Neural cell (in vitro differentiated cells): ENCODE measurements at regions not wholly inside any gene's neighbourhood (a gene's known extent, or its start where the extent isn't known, plus 50 kb on each side); places are given as distances from the start of the nearest gene placed in this dataset.

Source experiments
- H2AFZ ChIP-seq: fragments of 200-600, 300-800 bp; sonication (generic), shearing (Covaris generic); 2 replicates; pipeline ENCODE4 v1.6.0; 2014; ENCODE audit warnings: low read depth, mild to moderate bottlenecking, antibody characterized with exemption, low read length, moderate library complexity
- H3F3A ChIP-seq: fragments of 200-600 bp; shearing (Covaris generic); 2 replicates; pipeline ENCODE4 v1.6.1; 2016; ENCODE audit warnings: mild to moderate bottlenecking, moderate library complexity, mixed read lengths, antibody characterized with exemption, low read length; ENCODE audit not compliant: insufficient read depth, poor library complexity, severe bottlenecking
- H3K27ac ChIP-seq: fragments of 200-600, 300-800 bp; sonication (generic), shearing (Covaris generic); 2 replicates; pipeline ENCODE4 v1.5.1; 2014; ENCODE audit warnings: mild to moderate bottlenecking, low read length, moderate library complexity
- H3K27me3 ChIP-seq: fragments of 300-800, 200-600 bp; sonication (generic), shearing (Covaris generic); 2 replicates; pipeline ENCODE4 v1.6.0; 2014; ENCODE audit warnings: mild to moderate bottlenecking, low read depth, low read length, moderate library complexity; ENCODE audit not compliant: insufficient read depth
- H3K36me3 ChIP-seq: fragments of 300-800, 200-600 bp; sonication (generic), shearing (Covaris generic); 2 replicates; pipeline ENCODE4 v1.5.1; 2014; ENCODE audit warnings: mild to moderate bottlenecking, antibody characterized with exemption, low read length, moderate library complexity; ENCODE audit not compliant: insufficient read depth
- H3K4me2 ChIP-seq: fragments of 300-800, 200-600 bp; sonication (generic), shearing (Covaris generic); 2 replicates; pipeline ENCODE4 v1.6.0; 2014; ENCODE audit warnings: mild to moderate bottlenecking, low read length
- H3K4me3 ChIP-seq: fragments of 300-800, 200-600 bp; sonication (generic), shearing (Covaris generic); 2 replicates; pipeline ENCODE4 v1.5.1; 2014; ENCODE audit warnings: mild to moderate bottlenecking, low read length, moderate library complexity
- H3K79me2 ChIP-seq: fragments of 200-600 bp; shearing (Covaris generic); replicated peaks from 2 replicates; pipeline ENCODE4 v1.6.0; 2014; ENCODE audit warnings: mild to moderate bottlenecking, low read length, moderate library complexity; ENCODE audit not compliant: insufficient read depth
- H3K9ac ChIP-seq: fragments of 300-800, 200-600 bp; sonication (generic), shearing (Covaris generic); 2 replicates; pipeline ENCODE4 v1.6.1; 2016; ENCODE audit warnings: mild to moderate bottlenecking, low read length, mixed read lengths
- H3K9me2 ChIP-seq: fragments of 200-600 bp; shearing (Covaris generic); 2 replicates; pipeline ENCODE4 v1.6.1; 2016; ENCODE audit warnings: mild to moderate bottlenecking, low read length, mixed read lengths; ENCODE audit not compliant: insufficient read depth
- H3K9me3 ChIP-seq: fragments of 200-600, 300-800 bp; sonication (generic), shearing (Covaris generic); 2 replicates; pipeline ENCODE4 v1.6.1; 2016; ENCODE audit warnings: mild to moderate bottlenecking, mixed run types, low read length, moderate library complexity, mixed read lengths
- H4K20me1 ChIP-seq: fragments of 200-600 bp; shearing (Covaris generic); 2 replicates; pipeline ENCODE4 v1.6.1; 2016; ENCODE audit warnings: mild to moderate bottlenecking, mixed run types; ENCODE audit not compliant: insufficient read depth
- EP300 ChIP-seq: fragments of 450-650 bp; conservative IDR thresholded peaks from 2 replicates; pipeline ENCODE4 v1.6.1; 2014; ENCODE audit warnings: antibody characterized with exemption, mild to moderate bottlenecking, moderate library complexity; ENCODE audit not compliant: poor library complexity, severe bottlenecking
- EZH2 ChIP-seq: fragments of 200-600, 300-800 bp; shearing (Covaris generic), sonication (generic); IDR thresholded peaks from 2 replicates; pipeline ENCODE4 v1.6.1; 2014; ENCODE audit warnings: antibody characterized with exemption, low read length, borderline replicate concordance, mild to moderate bottlenecking; ENCODE audit not compliant: insufficient read depth, poor library complexity, severe bottlenecking
- MXI1 ChIP-seq: fragments of 450-650 bp; conservative IDR thresholded peaks from 2 replicates; pipeline ENCODE4 v1.6.1; 2014; ENCODE audit warnings: antibody characterized with exemption, mild to moderate bottlenecking; ENCODE audit not compliant: poor library complexity, severe bottlenecking
- POLR2AphosphoS5 ChIP-seq: IDR thresholded peaks from 2 replicates; pipeline ENCODE4 v1.6.1; 2012
- RAD21 ChIP-seq: fragments of 450-650 bp; conservative IDR thresholded peaks from 2 replicates; pipeline ENCODE4 v1.6.1; 2014; ENCODE audit warnings: antibody characterized with exemption, mild to moderate bottlenecking, moderate library complexity
- SMC3 ChIP-seq: fragments of 450-650 bp; conservative IDR thresholded peaks from 2 replicates; pipeline ENCODE4 v1.6.1; 2014; ENCODE audit warnings: antibody characterized with exemption, mild to moderate bottlenecking, moderate library complexity; ENCODE audit not compliant: poor library complexity
- TAF1 ChIP-seq: IDR thresholded peaks from 2 replicates; pipeline ENCODE4 v1.6.1; 2012; ENCODE audit warnings: low read depth
- TF ChIP-seq, protein P1 (sequence below): fragments of 450-650 bp; IDR thresholded peaks from 2 replicates; pipeline ENCODE4 v1.5.1; 2014; ENCODE audit warnings: antibody characterized with exemption, mild to moderate bottlenecking, moderate library complexity; ENCODE audit not compliant: poor library complexity, severe bottlenecking
- TF ChIP-seq, protein P2 (sequence below): IDR thresholded peaks from 2 replicates; pipeline ENCODE4 v1.6.1; 2012; ENCODE audit warnings: borderline replicate concordance

DNA sequence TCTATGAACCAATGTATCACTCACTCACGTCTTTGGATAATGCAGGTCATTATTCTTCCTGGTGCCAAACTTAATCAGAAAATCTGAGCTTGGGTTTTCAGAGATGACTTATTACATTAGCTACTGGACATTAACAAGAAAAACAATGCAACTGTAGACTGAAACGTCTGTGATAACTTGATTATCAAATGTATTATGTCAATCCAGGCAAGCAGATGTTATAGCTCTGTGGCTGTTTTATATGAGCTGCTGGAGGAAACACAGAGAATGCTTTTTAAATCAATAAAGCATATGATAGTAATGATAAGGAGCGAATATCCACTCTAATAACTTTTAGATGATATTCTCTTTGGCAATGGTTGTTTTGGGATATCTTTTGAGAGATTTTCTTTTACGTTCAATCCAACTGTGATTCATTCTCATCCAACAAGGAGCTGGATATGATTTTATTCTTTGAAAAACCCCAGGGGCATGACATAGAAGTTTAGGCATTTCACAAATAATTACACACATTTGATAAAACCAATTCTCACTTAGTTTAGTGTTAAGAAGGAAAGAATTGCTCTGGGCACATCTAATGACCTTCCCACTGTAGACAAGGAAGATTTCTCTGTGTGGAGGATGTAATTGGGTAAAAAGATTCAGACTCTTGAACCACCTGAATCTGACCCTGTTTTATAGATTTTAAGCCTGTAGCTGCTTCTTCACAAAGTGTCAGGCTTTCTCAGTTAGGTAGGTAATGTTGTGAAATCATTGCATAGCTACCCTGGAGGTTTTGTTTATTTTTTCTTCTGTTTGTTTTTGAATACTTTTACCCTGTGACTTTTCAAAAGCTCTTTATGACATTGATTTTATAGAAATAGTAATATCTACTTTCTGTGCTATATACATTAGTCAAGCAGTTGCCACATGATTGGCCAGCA is 1124.7 kb downstream of the DNAJB9 start:
- no peaks in the 10 kb centered on the region for H4K20me1 ChIP-seq
- no peaks in the 10 kb centered on the region for H3K27me3 ChIP-seq
- H3K9me3 ChIP-seq = no peaks in the 10 kb centered on the region
- H3F3A ChIP-seq = no peaks in the 10 kb centered on the region
- H3K27ac ChIP-seq = no peak overlapping the region
- H3K79me2 ChIP-seq = no peaks in the 10 kb centered on the region
- H3K9me2 ChIP-seq = no peaks in the 10 kb centered on the region
- no peak overlapping the region for H2AFZ ChIP-seq
- H3K4me3 ChIP-seq = no peak overlapping the region
- TF ChIP-seq, protein P1, sequence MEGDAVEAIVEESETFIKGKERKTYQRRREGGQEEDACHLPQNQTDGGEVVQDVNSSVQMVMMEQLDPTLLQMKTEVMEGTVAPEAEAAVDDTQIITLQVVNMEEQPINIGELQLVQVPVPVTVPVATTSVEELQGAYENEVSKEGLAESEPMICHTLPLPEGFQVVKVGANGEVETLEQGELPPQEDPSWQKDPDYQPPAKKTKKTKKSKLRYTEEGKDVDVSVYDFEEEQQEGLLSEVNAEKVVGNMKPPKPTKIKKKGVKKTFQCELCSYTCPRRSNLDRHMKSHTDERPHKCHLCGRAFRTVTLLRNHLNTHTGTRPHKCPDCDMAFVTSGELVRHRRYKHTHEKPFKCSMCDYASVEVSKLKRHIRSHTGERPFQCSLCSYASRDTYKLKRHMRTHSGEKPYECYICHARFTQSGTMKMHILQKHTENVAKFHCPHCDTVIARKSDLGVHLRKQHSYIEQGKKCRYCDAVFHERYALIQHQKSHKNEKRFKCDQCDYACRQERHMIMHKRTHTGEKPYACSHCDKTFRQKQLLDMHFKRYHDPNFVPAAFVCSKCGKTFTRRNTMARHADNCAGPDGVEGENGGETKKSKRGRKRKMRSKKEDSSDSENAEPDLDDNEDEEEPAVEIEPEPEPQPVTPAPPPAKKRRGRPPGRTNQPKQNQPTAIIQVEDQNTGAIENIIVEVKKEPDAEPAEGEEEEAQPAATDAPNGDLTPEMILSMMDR = no peak
- no peak overlapping the region for H3K9ac ChIP-seq
- H3K4me2 ChIP-seq = no peak overlapping the region
- H3K36me3 ChIP-seq = no peaks in the 10 kb centered on the region

GRCh38 chr7:109695419-109695818 is 1125.7 kb downstream of the DNAJB9 start:
- H4K20me1 ChIP-seq = no peaks in the 10 kb centered on the region
- H3K9me2 ChIP-seq = no peaks in the 10 kb centered on the region
- H3K9ac ChIP-seq = no peak overlapping the region
- TF ChIP-seq TAF1 (no peak), EZH2 (no peak), MXI1 (no peak), SMC3 (no peak), POLR2AphosphoS5 (no peak), RAD21 (no peak), EP300 (no peak)
- TF ChIP-seq, protein P2, sequence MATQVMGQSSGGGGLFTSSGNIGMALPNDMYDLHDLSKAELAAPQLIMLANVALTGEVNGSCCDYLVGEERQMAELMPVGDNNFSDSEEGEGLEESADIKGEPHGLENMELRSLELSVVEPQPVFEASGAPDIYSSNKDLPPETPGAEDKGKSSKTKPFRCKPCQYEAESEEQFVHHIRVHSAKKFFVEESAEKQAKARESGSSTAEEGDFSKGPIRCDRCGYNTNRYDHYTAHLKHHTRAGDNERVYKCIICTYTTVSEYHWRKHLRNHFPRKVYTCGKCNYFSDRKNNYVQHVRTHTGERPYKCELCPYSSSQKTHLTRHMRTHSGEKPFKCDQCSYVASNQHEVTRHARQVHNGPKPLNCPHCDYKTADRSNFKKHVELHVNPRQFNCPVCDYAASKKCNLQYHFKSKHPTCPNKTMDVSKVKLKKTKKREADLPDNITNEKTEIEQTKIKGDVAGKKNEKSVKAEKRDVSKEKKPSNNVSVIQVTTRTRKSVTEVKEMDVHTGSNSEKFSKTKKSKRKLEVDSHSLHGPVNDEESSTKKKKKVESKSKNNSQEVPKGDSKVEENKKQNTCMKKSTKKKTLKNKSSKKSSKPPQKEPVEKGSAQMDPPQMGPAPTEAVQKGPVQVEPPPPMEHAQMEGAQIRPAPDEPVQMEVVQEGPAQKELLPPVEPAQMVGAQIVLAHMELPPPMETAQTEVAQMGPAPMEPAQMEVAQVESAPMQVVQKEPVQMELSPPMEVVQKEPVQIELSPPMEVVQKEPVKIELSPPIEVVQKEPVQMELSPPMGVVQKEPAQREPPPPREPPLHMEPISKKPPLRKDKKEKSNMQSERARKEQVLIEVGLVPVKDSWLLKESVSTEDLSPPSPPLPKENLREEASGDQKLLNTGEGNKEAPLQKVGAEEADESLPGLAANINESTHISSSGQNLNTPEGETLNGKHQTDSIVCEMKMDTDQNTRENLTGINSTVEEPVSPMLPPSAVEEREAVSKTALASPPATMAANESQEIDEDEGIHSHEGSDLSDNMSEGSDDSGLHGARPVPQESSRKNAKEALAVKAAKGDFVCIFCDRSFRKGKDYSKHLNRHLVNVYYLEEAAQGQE = no peak
- TF ChIP-seq, protein P1 = no peak
- no peak overlapping the region for H3K27ac ChIP-seq
- no peaks in the 10 kb centered on the region for H3K79me2 ChIP-seq
- H3K27me3 ChIP-seq = no peaks in the 10 kb centered on the region
- H2AFZ ChIP-seq = no peak overlapping the region
- no peaks in the 10 kb centered on the region for H3K9me3 ChIP-seq
- no peak overlapping the region for H3K4me3 ChIP-seq
- no peaks in the 10 kb centered on the region for H3F3A ChIP-seq
- no peak overlapping the region for H3K4me2 ChIP-seq
- no peaks in the 10 kb centered on the region for H3K36me3 ChIP-seq
